GM21526 (cell line): ENCODE measurements at regions not wholly inside any gene's neighbourhood (a gene's known extent, or its start where the extent isn't known, plus 50 kb on each side); places are given as distances from the start of the nearest gene placed in this dataset.
"Not testable (repeated sequence)": the region's sequence is repeated elsewhere in the genome, so short reads cannot be mapped to it uniquely, and the experiment has no call there.

Experiments
- ATAC-seq: cut with Tn5 transposase; IDR thresholded peaks from one replicate; pipeline ENCODE4 v1.9.1; 2021; ENCODE audit warnings: moderate library complexity; ENCODE audit not compliant: unreplicated experiment, low FRiP score

GRCh38 chr3:11716573-11717290 is 73.0 kb upstream of the VGLL4 start:
- ATAC-seq = no peak

DNA sequence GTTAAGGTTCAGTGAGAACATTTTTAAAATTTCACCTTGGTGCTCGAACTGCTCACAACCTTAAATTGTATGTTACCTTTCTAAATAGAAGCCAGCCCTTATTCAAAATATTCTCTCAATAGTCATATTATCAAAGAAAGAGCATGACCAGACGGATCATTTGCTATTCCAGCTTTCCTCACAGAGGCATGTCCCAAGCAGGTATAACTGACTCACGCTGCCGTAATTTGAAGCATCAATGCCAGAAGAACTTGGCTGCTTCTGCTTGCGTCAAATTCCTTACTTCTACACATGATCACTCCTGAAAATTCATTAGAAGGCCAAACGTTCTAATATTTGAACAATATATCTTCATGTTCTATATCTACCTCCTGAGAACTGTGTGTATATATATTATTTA is 69.5 kb upstream of the VGLL4 start:
- ATAC-seq = no peak

GRCh38 chr3:11712646-11713045 is 68.9 kb upstream of the VGLL4 start:
- ATAC-seq = no peak

DNA sequence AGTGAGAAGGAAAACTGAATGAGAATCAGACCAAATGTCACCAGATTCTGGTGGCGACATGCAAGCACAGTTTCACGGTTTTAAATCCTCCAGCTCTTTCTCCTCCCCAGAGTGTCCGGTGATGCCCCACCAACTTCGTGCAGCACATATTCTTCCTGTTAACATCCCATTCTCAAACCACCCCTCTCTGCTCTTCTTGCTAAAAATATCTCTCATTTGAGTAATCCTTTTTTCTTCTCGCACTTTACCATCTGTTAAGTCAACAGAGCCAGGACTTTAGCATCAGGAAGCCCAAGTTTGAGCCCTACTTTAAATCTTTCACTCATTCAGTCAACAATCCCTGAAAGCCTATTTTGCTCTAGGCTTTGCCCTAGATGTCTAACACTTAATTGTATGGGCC is 68.2 kb upstream of the VGLL4 start:
- no peak for ATAC-seq

GRCh38 chr3:11709782-11710181 is 66.1 kb upstream of the VGLL4 start:
- ATAC-seq = no peak

- not testable (repeated sequence) for ATAC-seq
These were observed 63.4 kb upstream of the VGLL4 start for GRCh38 chr3:11707084-11707483.

DNA sequence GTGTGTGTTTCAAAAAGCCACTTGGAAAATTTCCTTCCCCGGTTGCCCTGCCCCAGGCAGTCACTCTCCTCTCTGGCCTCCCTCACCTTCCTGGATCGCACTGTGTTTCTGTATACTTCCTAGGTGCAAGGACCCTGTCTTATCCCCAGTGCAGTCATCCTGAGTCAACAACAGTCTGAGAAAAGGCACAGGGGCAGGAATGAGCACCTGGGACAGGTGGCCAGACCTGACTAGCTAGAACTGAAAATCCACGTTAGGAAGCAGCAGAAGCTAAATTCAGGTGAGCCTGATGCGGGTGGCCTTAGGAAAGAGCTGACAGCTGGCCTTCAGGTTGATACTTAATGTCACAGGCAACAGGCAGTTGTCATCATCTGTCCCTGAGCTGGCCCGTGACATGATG is 62.9 kb upstream of the VGLL4 start:
- ATAC-seq = no peak

DNA sequence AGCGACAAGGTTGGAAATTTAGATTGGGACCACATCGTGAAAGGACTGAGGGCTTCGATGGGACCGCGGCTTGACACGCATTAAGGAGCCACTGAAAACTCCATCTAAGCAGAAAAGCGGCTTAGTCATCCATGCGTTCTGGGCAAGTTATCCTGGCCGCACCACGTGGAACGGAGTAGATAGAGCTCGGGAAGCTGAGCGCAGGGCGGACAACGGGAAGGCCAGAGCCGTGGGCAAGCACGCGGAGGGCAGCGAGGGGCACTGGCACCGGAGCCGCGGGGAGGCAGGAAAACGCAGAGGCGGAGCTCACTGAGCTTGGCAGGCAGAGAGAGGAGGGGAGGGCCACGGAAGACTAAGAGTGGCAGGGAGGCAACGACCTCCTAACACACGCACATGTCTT is 61.3 kb upstream of the VGLL4 start:
- no peak for ATAC-seq

- ATAC-seq = no peak
These were observed 59.4 kb upstream of the VGLL4 start for GRCh38 chr3:11703146-11703545.

DNA sequence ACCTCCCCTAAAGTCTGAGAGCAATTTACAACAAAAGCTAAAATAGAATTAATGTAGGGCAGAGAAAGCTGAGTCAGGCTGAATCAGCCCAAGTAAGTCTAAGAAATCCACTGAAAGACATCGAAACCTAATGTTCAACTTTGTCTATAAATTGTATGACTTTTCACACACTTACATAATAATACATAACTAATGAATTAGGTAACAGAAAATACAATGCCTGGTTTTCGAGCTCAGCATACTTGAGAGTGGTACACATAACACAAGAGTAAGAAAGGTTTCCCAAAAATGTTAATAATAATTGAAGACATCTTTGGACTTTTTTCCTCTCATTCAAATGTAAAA is 55.3 kb upstream of the VGLL4 start:
- ATAC-seq = no peak

GRCh38 chr3:11698326-11699082 is 54.8 kb upstream of the VGLL4 start:
- no peak for ATAC-seq

DNA sequence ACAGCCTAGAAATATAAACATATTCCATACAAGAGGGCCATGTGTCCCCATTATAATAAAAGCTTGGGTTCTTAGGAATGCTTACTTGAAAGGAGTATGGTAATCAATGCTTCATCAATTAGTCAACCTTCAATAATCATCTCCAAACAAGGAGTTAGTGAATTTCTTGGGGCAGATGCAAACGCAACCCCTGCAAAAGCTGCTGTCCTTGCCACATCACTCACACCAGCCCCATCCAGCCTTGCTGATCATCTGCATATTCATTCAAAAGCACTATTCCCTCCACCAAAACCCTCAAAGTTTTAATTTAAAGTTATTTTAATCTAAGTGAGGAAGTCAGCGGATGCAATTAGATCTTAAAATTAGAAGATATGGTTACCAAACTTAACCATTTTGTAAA is 54.0 kb upstream of the VGLL4 start:
- no peak for ATAC-seq

- ATAC-seq = no peak
These were observed 52.3 kb upstream of the VGLL4 start for GRCh38 chr3:11696054-11696453.
